Adrenal gland (tissue), 9 donors: ENCODE measurements at regions not wholly inside any gene's neighbourhood (a gene's known extent, or its start where the extent isn't known, plus 50 kb on each side); places are given as distances from the start of the nearest gene placed in this dataset.
"Not testable (repeated sequence)": the region's sequence is repeated elsewhere in the genome, so short reads cannot be mapped to it uniquely, and the experiment has no call there.

ENCODE experiments used
- DNase-seq, 7 donors: peaks; one replicate each; pipeline ENCODE4 v3.0.0-alpha.2; 2019 to 2020
- H3K27ac ChIP-seq, 5 donors: fragments of 200-600 bp; sonication (generic) in 4 of 5; 1 replicate in 3 of 5; 2 replicates in 2 of 5; pipeline versions ENCODE4 v1.5.1 to v1.8.0; 2016 to 2020; ENCODE audit warnings: mild to moderate bottlenecking in 1 of 5
- H3K27me3 ChIP-seq: fragments of 200-600 bp; 2 replicates; pipeline ENCODE4 v1.8.0; 2021
- H3K36me3 ChIP-seq, 2 donors: fragments of 200-600 bp; replicated peaks in 1 of 2; 1 replicate in 1 of 2; 2 replicates in 1 of 2; pipeline versions ENCODE4 v1.5.1 to v1.8.0; 2018 to 2022
- H3K4me1 ChIP-seq, 2 donors: fragments of 200-600 bp; replicated peaks in 1 of 2; 1 replicate in 1 of 2; 2 replicates in 1 of 2; pipeline versions ENCODE4 v1.5.1 to v1.8.0; 2018 to 2021
- H3K4me3 ChIP-seq, 4 donors: fragments of 200-600 bp; sonication (generic) in 3 of 4; one replicate each; pipeline ENCODE4 v1.5.1; 2016 to 2018
- H3K9me3 ChIP-seq, 3 donors: fragments of 200-600 bp; sonication (generic) in 1 of 3; replicated peaks in 1 of 3; 1 replicate in 2 of 3; 2 replicates in 1 of 3; pipeline versions ENCODE4 v1.5.1 to v1.8.0; 2016 to 2021
- POLR2A ChIP-seq, 2 donors: fragments of 450-650 bp; IDR thresholded peaks; one replicate each; pipeline ENCODE4 v1.6.1; 2017; ENCODE audit warnings: antibody characterized with exemption in 2 of 2, mild to moderate bottlenecking in 2 of 2, moderate library complexity in 1 of 2
- WGBS, 4 donors: extraction: QIAGEN DNeasy Blood & Tissue Kit in 2 of 4; methylation state at CpG; one replicate each; pipeline versions ENCODE4 v1.1.5 to v1.1.7; 2013 to 2017; 5-methylcytosine and 5-hydroxymethylcytosine counted together
- intact Hi-C, 2 donors: fragments of 100-400 bp; cut with DNase I; formaldehyde crosslinking; loops; one replicate each; pipeline versions ENCODE4 v1.14.1 to v1.15.0; 2022 to 2023
- TF ChIP-seq, protein P1 (sequence below), 6 experiments: fragments of 450-650 bp in 4 of 6; fragments of 200-600 bp in 2 of 6; sonication (generic) in 1 of 6; IDR thresholded peaks; 1 replicate in 5 of 6; 2 replicates in 1 of 6; pipeline versions ENCODE4 v1.5.1 to v1.8.0; 2016 to 2021; ENCODE audit warnings: antibody characterized with exemption in 6 of 6, mild to moderate bottlenecking in 2 of 6, moderate library complexity in 1 of 6
- donor health status: healthy with polysubstance abuse.
- donor health status: Bipolar disorder and iron deficiency.
- donor health status: DM: yes; HTN: yes; CAD: no.
- donor health status: DM: no; HTN: no; CAD: no.
- donor health status: DM: no; HTN: no; CAD: no.

DNA sequence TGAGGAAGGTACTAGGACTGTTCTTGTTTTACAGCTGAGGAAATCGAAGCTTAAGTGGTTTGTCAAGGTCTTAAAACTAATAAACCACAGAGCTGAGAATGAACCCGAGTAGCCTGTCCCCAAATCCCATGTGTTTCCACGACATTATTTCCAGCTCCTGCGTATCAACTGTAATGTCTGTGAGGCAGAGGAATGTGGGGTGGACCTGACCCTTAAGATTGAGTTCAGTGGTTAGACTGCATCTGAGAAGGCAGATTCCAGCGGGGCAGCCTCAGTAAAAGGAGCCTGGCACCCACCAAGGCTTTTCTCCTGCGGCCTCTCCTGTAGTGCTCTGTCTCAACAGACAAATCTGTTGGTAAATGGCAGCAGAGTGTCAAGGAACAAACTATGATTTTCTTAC lies 81.9 kb upstream of the TMEM178A start:
- intact Hi-C loops = no loop called here
- Histone ChIP-seq H3K27me3 (no peaks in the 10 kb centered on the region), H3K27ac (no peak overlapping the region), H3K4me3 (no peak overlapping the region), H3K4me1 (no peaks in the 10 kb centered on the region), H3K9me3 (no peaks in the 10 kb centered on the region), H3K36me3 (no peaks in the 10 kb centered on the region)
- no peak for DNase-seq
- 79 to 93% (median 88%) methylated on average over 6 of the region's 6 CpGs for WGBS, 4 donors
- TF ChIP-seq, protein P1, sequence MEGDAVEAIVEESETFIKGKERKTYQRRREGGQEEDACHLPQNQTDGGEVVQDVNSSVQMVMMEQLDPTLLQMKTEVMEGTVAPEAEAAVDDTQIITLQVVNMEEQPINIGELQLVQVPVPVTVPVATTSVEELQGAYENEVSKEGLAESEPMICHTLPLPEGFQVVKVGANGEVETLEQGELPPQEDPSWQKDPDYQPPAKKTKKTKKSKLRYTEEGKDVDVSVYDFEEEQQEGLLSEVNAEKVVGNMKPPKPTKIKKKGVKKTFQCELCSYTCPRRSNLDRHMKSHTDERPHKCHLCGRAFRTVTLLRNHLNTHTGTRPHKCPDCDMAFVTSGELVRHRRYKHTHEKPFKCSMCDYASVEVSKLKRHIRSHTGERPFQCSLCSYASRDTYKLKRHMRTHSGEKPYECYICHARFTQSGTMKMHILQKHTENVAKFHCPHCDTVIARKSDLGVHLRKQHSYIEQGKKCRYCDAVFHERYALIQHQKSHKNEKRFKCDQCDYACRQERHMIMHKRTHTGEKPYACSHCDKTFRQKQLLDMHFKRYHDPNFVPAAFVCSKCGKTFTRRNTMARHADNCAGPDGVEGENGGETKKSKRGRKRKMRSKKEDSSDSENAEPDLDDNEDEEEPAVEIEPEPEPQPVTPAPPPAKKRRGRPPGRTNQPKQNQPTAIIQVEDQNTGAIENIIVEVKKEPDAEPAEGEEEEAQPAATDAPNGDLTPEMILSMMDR (IDR thresholded peaks at IDR 0.05) = no peak
- TF ChIP-seq POLR2A (IDR thresholded peaks at IDR 0.05) = no peak

DNA sequence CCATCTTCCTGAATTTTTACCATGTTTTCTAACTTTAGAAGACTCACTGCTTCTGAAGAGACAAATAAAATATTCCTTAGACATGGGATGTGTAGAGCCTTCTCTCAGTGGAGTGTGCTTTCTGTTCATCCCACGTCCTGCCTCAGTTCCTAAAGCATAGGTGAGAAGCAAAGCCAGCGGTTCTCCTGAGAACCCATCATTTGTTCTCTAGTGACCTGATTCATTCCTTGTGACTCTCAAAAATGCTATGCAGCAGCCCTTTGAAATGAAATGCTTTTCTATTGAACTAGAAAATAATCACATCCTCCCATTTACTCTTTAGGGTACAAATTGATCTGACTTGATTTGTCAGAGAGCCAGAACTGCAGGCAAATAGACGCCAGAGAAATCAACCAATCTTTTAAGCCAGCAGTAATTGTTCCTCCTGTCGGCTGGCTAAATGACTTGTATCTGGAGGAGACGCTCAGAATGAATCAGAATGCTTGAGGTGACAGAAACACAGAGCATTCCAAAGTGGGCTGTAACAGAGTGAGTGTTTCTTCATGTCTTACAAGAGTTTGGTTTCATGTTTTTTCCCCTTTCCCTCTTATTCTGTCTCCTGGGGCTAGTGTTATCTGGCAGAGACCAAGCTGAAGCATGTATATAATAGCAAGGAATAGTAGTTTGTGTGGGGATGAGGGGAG lies 81.3 kb upstream of the TMEM178A start:
- H3K27me3 ChIP-seq = no peaks in the 10 kb centered on the region
- H3K27ac ChIP-seq = no peak overlapping the region
- H3K36me3 ChIP-seq = no peaks in the 10 kb centered on the region
- no peak for TF ChIP-seq POLR2A (IDR thresholded peaks at IDR 0.05)
- TF ChIP-seq, protein P1 (IDR thresholded peaks at IDR 0.05) = no peak
- no peaks in the 10 kb centered on the region for H3K9me3 ChIP-seq
- no peak overlapping the region for H3K4me3 ChIP-seq
- H3K4me1 ChIP-seq = no peaks in the 10 kb centered on the region
- intact Hi-C loops = no loop called here
- WGBS, 4 donors = 64 to 70% (median 67%) methylated on average over 5 of the region's 5 CpGs
- no peak for DNase-seq

DNA sequence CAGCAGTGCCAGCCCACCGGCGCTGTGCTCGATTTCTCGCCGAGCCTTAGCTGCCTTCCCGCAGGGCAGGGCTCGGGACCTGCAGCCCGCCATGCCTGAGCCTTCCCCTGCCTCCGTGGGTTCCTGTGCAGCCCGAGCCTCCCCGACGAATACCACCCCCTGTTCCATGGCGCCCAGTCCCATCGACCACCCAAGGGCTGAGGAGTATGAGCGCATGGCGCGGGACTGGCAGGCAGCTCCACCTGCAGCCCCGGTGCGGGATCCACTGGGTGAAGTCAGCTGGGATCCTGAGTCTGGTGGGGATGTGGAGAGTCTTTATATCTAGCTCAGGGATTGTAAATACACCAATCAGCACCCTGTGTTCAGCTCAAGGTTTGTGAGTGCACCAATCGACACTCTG lies 80.2 kb upstream of the TMEM178A start:
- H3K4me3 ChIP-seq, H3K4me1 ChIP-seq, DNase-seq, H3K36me3 ChIP-seq, H3K27ac ChIP-seq, H3K9me3 ChIP-seq, intact Hi-C loops, H3K27me3 ChIP-seq: not testable (repeated sequence)
- WGBS, 4 donors = 97 to 100% (median 99%) methylated on average over 3 to 20 of the region's 20 CpGs

DNA sequence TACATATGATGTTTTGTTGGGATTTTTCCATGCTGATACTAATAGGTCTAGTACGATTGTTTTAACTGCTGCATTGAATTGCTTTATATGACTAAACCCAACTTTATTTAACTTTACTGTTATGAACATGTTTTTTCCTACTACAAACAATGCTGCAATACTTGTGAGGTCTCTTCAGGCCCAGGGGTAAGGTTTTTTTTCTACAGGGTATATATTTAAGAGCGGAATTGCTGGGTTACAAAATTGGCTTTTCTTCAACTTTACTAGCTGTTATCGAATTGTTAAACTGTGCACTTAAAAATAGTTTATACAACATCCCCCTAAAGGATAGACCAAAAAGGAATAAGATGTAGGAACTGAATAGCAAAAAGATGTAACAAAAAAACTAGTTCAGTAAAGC lies 78.5 kb upstream of the TMEM178A start:
- TF ChIP-seq, protein P1 (IDR thresholded peaks at IDR 0.05) = no peak
- TF ChIP-seq POLR2A (IDR thresholded peaks at IDR 0.05) = no peak

DNA sequence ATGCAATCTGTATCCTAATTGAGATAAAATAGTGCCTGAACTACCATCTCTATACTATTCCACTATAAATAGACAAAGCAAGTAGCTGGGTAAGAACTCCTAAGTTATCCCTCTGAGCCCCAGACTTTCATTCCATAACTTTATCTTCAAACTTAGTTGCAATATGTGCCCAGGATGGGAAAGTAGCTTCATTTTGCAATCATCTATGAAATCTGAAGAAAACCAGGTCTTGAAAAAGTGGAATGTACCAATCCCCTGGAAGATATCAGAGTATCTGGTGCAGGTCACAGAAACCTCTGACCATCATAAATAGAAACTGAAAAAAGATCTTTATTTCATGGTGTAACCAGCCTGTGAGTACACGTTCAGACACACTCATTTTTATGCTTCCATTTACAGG lies 78.1 kb upstream of the TMEM178A start:
- intact Hi-C loops = no loop called here
- DNase-seq = no peak
- 70 to 90% (median 79%) methylated on average over 1 of the region's 1 CpG for WGBS, 4 donors
- Histone ChIP-seq H3K4me1 (no peaks in the 10 kb centered on the region), H3K4me3 (no peak overlapping the region), H3K27me3 (no peaks in the 10 kb centered on the region), H3K27ac (no peak overlapping the region), H3K36me3 (no peaks in the 10 kb centered on the region), H3K9me3 (no peaks in the 10 kb centered on the region)
- TF ChIP-seq POLR2A (IDR thresholded peaks at IDR 0.05) = no peak
- TF ChIP-seq, protein P1 (IDR thresholded peaks at IDR 0.05) = no peak

More for the DNA sequence above, 78.5 kb upstream of the TMEM178A start:
- Histone ChIP-seq H3K4me3 (no peak overlapping the region), H3K9me3 (no peaks in the 10 kb centered on the region), H3K27ac (no peak overlapping the region), H3K27me3 (no peaks in the 10 kb centered on the region), H3K36me3 (no peaks in the 10 kb centered on the region), H3K4me1 (no peaks in the 10 kb centered on the region)
- intact Hi-C loops = no loop called here
- DNase-seq = no peak
- 94 to 98% (median 96%) methylated on average over 3 of the region's 3 CpGs for WGBS, 4 donors
